ENCODE measurements at regions not wholly inside any gene's neighbourhood (a gene's known extent, or its start where the extent isn't known, plus 50 kb on each side); places are given as distances from the start of the nearest gene placed in this dataset.

- DNase-seq: no peak
Observed at GRCh38 chr2:151186011-151186410, 75.7 kb downstream of the RBM43 start.

GRCh38 chr2:151182899-151183809 lies 78.5 kb downstream of the RBM43 start:
- TF ChIP-seq CTCF (IDR thresholded peaks at IDR 0.05) (no peak), POLR2A (IDR thresholded peaks at IDR 0.05) (no peak)
- no peak overlapping the region for H3K27ac ChIP-seq
- no peak overlapping the region for H3K4me3 ChIP-seq
- no peaks in the 10 kb centered on the region for H3K4me1 ChIP-seq
- WGBS, 2 donors: 69 to 70% methylated on average over 7 of the region's 7 CpGs
- H3K27me3 ChIP-seq: peaks cover 0 to 4% (median 0%) of the 10 kb centered on the region in 4 donors
- DNase-seq: no peak
- no peaks in the 10 kb centered on the region for H3K9me3 ChIP-seq
- H3K36me3 ChIP-seq: no peaks in the 10 kb centered on the region
- intact Hi-C loops (cut with DNase I): no loop called here

More at GRCh38 chr2:151186011-151186410, 75.7 kb downstream of the RBM43 start:
- H3K9me3 ChIP-seq: no peaks in the 10 kb centered on the region
- H3K27me3 ChIP-seq: no peaks in the 10 kb centered on the region
- intact Hi-C loops (cut with DNase I): no loop called here
- H3K4me1 ChIP-seq: no peaks in the 10 kb centered on the region
- TF ChIP-seq POLR2A (IDR thresholded peaks at IDR 0.05) (no peak), CTCF (IDR thresholded peaks at IDR 0.05) (no peak)
- H3K27ac ChIP-seq: no peak overlapping the region
- no peak overlapping the region for H3K4me3 ChIP-seq
- no peaks in the 10 kb centered on the region for H3K36me3 ChIP-seq
- 93 to 97% methylated on average over 15 of the region's 15 CpGs for WGBS, 2 donors

GRCh38 chr2:151182396-151182795 lies 79.3 kb downstream of the RBM43 start:
- 89 to 92% methylated on average over 3 of the region's 3 CpGs for WGBS, 2 donors
- Histone ChIP-seq H3K4me1 (no peaks in the 10 kb centered on the region), H3K27ac (no peak overlapping the region), H3K27me3 (peaks cover 0 to 4% (median 0%) of the 10 kb centered on the region in 4 donors), H3K4me3 (no peak overlapping the region), H3K36me3 (no peaks in the 10 kb centered on the region), H3K9me3 (no peaks in the 10 kb centered on the region)
- intact Hi-C loops (cut with DNase I): no loop called here
- TF ChIP-seq CTCF (IDR thresholded peaks at IDR 0.05) (no peak), POLR2A (IDR thresholded peaks at IDR 0.05) (no peak)
- DNase-seq: no peak

- 76 to 77% methylated on average over 6 of the region's 6 CpGs for WGBS, 2 donors
- H3K4me3 ChIP-seq: no peak overlapping the region
- no peak for TF ChIP-seq POLR2A (IDR thresholded peaks at IDR 0.05)
- no peak for TF ChIP-seq CTCF (IDR thresholded peaks at IDR 0.05)
- H3K27me3 ChIP-seq: peaks cover 0 to 4% (median 0%) of the 10 kb centered on the region in 4 donors
- no peaks in the 10 kb centered on the region for H3K36me3 ChIP-seq
- intact Hi-C loops (cut with DNase I): no loop called here
- H3K4me1 ChIP-seq: no peaks in the 10 kb centered on the region
- DNase-seq: no peak
- no peak overlapping the region for H3K27ac ChIP-seq
- H3K9me3 ChIP-seq: no peaks in the 10 kb centered on the region
Observed at GRCh38 chr2:151181524-151181923, 80.1 kb downstream of the RBM43 start.

GRCh38 chr2:151180123-151180522 lies 81.5 kb downstream of the RBM43 start:
- TF ChIP-seq POLR2A (IDR thresholded peaks at IDR 0.05): no peak
- TF ChIP-seq CTCF (IDR thresholded peaks at IDR 0.05): no peak
- H3K27ac ChIP-seq: no peak overlapping the region
- DNase-seq: no peak
- 77 to 89% methylated on average over 3 of the region's 3 CpGs for WGBS, 2 donors
- no peaks in the 10 kb centered on the region for H3K36me3 ChIP-seq
- intact Hi-C loops (cut with DNase I): no loop called here
- peaks cover 0 to 14% (median 0%) of the 10 kb centered on the region in 4 donors for H3K27me3 ChIP-seq
- H3K4me1 ChIP-seq: no peaks in the 10 kb centered on the region
- H3K4me3 ChIP-seq: no peak overlapping the region
- H3K9me3 ChIP-seq: no peaks in the 10 kb centered on the region

Data from esophagus squamous epithelium (tissue), 5 donors.